Kidney epithelial cell (primary cell): ENCODE measurements at regions not wholly inside any gene's neighbourhood (a gene's known extent, or its start where the extent isn't known, plus 50 kb on each side); places are given as distances from the start of the nearest gene placed in this dataset.

Experiments used
- DNase-seq: peaks from one replicate; pipeline ENCODE4 v3.0.0-alpha.2; 2010; ENCODE audit warnings: low read depth
- H3K27me3 ChIP-seq: 2 replicates; pipeline ENCODE4 v1.6.0; 2011; ENCODE audit warnings: low read length; ENCODE audit not compliant: control insufficient read depth, insufficient read depth
- H3K36me3 ChIP-seq: 2 replicates; pipeline ENCODE4 v1.5.1; 2011; ENCODE audit warnings: low read length; ENCODE audit not compliant: control insufficient read depth, insufficient read depth
- H3K4me3 ChIP-seq: 2 replicates; pipeline ENCODE4 v1.5.1; 2011; ENCODE audit warnings: low read depth, mild to moderate bottlenecking, control low read depth, low read length
- CTCF ChIP-seq: IDR thresholded peaks from 2 replicates; pipeline ENCODE4 v1.5.1; 2011; ENCODE audit warnings: mild to moderate bottlenecking, moderate library complexity, low read length, control low read depth, inconsistent platforms; ENCODE audit not compliant: insufficient read depth, poor library complexity, severe bottlenecking

DNA sequence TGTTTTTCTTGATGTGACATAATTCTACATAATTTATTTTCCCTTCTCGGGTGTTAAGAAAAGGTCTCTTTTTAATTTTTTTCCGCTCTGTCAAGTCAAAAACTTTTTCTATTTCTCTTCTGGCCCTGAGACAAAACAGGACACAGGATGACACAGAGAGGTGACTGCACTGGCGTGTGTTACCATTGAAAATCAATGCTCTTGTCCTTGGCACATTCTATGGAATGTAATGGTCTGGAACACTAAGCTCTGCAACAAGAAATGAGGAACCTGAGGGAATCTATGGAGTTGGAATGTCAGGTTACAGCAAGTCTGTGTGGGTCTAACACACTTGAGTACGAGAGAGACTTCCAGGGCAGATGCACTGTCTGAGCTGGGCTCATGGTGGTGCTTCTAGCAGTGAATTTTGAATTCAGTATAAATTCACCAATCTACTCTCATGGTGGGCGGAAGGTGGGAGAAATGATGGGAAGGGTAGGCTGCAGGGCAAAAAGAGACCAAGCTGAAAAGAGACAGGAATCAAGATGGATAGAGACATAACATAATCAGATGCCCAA lies 508.3 kb downstream of the TUSC7 start:
- no peak for TF ChIP-seq CTCF
- Histone ChIP-seq H3K27me3 (no peaks in the 10 kb centered on the region), H3K4me3 (no peak overlapping the region), H3K36me3 (no peaks in the 10 kb centered on the region)
- no peak for DNase-seq

- Histone ChIP-seq H3K27me3 (no peaks in the 10 kb centered on the region), H3K4me3 (no peak overlapping the region), H3K36me3 (no peaks in the 10 kb centered on the region)
- DNase-seq: no peak
- no peak for TF ChIP-seq CTCF
These were observed 509.1 kb downstream of the TUSC7 start for GRCh38 chr3:117218641-117219048.

DNA sequence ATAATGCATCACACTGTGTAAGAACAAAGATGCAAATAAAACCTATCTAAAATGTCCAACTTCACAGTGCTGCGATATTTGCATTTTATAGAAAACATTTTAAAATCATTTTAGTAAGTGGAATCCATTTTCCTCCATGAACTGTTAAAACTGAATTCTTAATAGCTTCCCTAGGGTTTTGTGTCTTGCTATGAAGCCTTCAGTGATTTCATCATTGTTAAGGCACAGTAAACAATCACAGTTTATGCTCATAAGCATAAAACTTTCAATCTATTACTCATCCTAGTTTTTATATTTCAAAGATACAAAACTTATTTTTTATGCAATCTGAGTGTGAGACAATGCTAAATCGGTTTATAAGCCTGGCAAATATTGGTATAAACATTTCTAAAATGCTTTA lies 509.7 kb downstream of the TUSC7 start:
- no peak for DNase-seq
- Histone ChIP-seq H3K36me3 (no peaks in the 10 kb centered on the region), H3K27me3 (no peaks in the 10 kb centered on the region), H3K4me3 (no peak overlapping the region)
- no peak for TF ChIP-seq CTCF

- no peak overlapping the region for H3K4me3 ChIP-seq
- no peak for DNase-seq
- TF ChIP-seq CTCF: no peak
- no peaks in the 10 kb centered on the region for H3K27me3 ChIP-seq
- no peaks in the 10 kb centered on the region for H3K36me3 ChIP-seq
These were observed 517.4 kb downstream of the TUSC7 start for GRCh38 chr3:117226932-117227331.

DNA sequence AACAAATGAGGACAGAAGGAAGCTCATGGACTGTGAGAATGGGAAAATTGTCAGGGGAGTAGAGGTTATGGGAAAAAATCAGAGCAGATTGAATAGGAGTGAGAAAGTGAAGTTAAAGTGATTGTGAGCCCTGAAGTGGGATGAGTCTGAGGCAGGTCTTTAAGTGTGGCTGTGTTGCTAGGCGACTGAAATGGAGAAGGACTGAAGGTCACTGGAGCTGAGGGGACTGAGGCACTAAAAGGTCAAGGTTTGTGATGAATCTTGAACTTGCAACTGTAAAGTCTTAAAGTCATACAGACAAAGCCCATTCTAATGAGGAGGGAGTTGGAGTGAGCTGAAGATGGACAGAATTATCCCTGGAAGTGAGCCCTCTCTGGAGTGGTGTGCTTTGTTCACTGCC lies 518.9 kb downstream of the TUSC7 start:
- Histone ChIP-seq H3K27me3 (no peaks in the 10 kb centered on the region), H3K4me3 (no peak overlapping the region), H3K36me3 (no peaks in the 10 kb centered on the region)
- no peak for TF ChIP-seq CTCF
- DNase-seq: no peak

DNA sequence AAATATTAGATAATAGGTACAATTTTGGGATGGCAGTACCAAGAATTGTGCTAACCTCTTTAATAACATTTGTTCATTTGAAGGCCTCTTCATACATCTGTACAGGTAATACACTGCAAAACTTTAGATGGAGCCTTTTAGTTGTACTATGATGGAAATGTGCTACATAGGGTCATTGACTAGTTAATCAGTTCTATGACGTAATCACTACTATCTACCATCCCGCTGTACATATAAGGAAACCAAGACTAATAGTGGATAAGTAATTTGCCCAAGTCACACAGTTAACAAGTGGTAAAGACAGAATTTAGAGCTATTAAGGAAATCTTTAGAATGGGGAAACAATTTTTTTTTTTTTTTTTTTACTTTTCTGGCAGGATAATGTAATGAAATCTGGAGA lies 521.3 kb downstream of the TUSC7 start:
- Histone ChIP-seq H3K4me3 (no peak overlapping the region), H3K27me3 (no peaks in the 10 kb centered on the region), H3K36me3 (no peaks in the 10 kb centered on the region)
- DNase-seq: no peak
- no peak for TF ChIP-seq CTCF
